ENCODE measurements at regions not wholly inside any gene's neighbourhood (a gene's known extent, or its start where the extent isn't known, plus 50 kb on each side); places are given as distances from the start of the nearest gene placed in this dataset.
"Not testable (repeated sequence)": the region's sequence is repeated elsewhere in the genome, so short reads cannot be mapped to it uniquely, and the experiment has no call there.

- DNase-seq = no peak
Observed at GRCh38 chr13:23044906-23045305, 135.9 kb upstream of the SGCG start.

GRCh38 chr13:23050126-23050525 lies 130.7 kb upstream of the SGCG start:
- DNase-seq = no peak

GRCh38 chr13:23053711-23054110 lies 127.1 kb upstream of the SGCG start:
- not testable (repeated sequence) for DNase-seq

- no peak for DNase-seq
Observed at GRCh38 chr13:23059173-23059572, 121.6 kb upstream of the SGCG start.

GRCh38 chr13:23060959-23061358 lies 119.8 kb upstream of the SGCG start:
- no peak for DNase-seq

- no peak for DNase-seq
Observed at GRCh38 chr13:23067129-23067528, 113.7 kb upstream of the SGCG start.

- DNase-seq = no peak
Observed at GRCh38 chr13:23069566-23069965, 111.2 kb upstream of the SGCG start.

GRCh38 chr13:23074075-23074828 lies 106.5 kb upstream of the SGCG start:
- no peak for DNase-seq

- no peak for DNase-seq
Observed at GRCh38 chr13:23081220-23081619, 99.6 kb upstream of the SGCG start.

GRCh38 chr13:23081901-23082300 lies 98.9 kb upstream of the SGCG start:
- DNase-seq = no peak

- DNase-seq = no peak
Observed at GRCh38 chr13:23086968-23087623, 93.7 kb upstream of the SGCG start.

GRCh38 chr13:23087880-23088279 lies 92.9 kb upstream of the SGCG start:
- DNase-seq = no peak

- DNase-seq = no peak
Observed at GRCh38 chr13:23098161-23098907, 82.4 kb upstream of the SGCG start.

GRCh38 chr13:23105051-23105450 lies 75.7 kb upstream of the SGCG start:
- no peak for DNase-seq

GRCh38 chr13:23107665-23108064 lies 73.1 kb upstream of the SGCG start:
- no peak for DNase-seq

- DNase-seq = no peak
Observed at GRCh38 chr13:23119131-23119530, 61.6 kb upstream of the SGCG start.

GRCh38 chr13:23127540-23127939 lies 53.2 kb upstream of the SGCG start:
- DNase-seq = not testable (repeated sequence)

- DNase-seq = no peak
Observed at GRCh38 chr13:23129331-23129730, 51.4 kb upstream of the SGCG start.

All from activated CD8-positive, alpha-beta memory T cell treated with anti-CD3 and anti-CD28 coated beads for 24 hours (primary cell).